NCI-H1694 (cell line): ENCODE measurements at regions not wholly inside any gene's neighbourhood (a gene's known extent, or its start where the extent isn't known, plus 50 kb on each side); places are given as distances from the start of the nearest gene placed in this dataset.
A peak's percentile ranks its signal among the peaks of the same experiment; 100 is the strongest.

Source experiments
- DNase-seq: peaks from one replicate; lab custom pipeline; 2025; lab: John Stamatoyannopoulos, UW

- DNase-seq: no peak
These were observed 126.0 kb upstream of the CAMK1G start for GRCh38 chr1:209457401-209458125.

DNA sequence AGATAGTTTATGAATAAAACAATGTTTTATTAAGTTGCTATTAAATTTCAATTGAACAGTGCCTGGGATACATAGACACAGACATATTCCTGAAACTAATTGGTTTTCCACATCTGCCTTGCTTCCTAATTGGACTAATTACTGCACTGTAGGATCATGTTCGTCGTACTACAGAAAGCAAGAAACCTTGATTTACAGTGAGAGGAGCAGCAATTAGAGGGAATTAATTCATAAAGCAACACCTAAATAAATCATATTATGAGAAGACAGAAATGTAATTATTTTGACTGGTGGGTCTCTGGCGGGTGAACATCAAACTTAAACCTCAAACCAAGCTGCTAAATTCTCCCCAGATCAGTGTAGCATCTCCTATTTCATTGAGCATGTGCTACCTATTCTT, 124.6 kb upstream of the CAMK1G start:
- peak; percentile 9 for DNase-seq

- no peak for DNase-seq
These were observed 122.3 kb upstream of the CAMK1G start for GRCh38 chr1:209461168-209461567.

- DNase-seq: no peak
These were observed 121.1 kb upstream of the CAMK1G start for GRCh38 chr1:209462433-209462832.

DNA sequence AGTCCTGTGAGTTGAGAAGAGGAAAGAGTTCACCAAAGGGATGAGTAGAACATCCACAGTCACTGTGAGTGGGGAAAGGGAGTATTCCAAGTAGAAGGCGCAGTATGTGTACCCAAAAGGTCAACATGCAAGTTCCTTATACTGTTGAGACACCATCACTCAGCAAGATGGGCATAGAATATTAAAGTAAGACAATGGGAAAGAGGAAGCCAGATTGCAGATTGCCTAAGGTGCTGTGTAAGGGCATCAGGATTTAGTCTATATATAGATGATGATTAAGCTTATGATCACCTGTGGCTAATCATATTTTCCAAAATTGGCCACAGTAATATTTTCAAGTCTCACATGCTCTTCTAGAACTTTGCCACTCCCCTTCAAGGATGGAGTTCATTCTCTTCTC, 120.1 kb upstream of the CAMK1G start:
- no peak for DNase-seq

DNA sequence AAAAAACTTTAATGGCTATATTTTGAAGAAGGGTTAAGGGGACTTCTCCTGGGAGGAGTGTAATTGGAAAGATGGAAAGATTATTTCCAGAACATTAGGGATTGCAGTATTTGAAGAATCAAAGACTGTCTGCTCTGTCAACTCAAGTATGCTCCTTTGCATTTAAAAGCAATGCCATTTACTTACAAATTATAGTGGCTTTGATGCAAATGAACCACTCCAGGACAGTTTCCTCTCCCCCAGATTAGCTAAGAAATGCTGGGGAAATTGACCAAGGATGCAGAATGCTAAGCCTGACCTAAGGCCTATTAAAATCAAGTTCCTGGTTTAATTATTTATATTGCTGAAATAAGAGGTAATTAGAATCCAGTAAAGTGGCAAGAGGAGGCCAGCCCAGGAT, 110.5 kb upstream of the CAMK1G start:
- DNase-seq: no peak

DNA sequence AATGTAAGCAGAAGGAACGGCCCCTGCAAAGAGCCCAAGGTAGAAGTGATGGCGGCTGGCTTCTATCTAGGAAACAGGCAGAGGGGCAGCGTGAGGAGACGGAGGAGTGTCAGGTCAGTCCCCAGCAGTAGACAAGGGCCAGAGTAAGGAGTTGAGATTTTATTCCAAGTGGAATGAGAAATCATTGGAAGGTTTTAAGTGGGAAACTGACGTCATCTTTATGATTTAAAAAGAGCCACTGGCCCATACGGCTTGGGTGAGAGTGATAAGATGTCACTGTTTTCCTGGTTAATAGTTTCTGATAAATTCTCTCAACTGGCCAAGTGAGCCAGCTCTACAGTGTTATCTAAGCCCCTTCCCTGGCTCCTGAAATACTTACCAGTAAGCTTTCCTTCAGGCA, 103.2 kb upstream of the CAMK1G start:
- no peak for DNase-seq

DNA sequence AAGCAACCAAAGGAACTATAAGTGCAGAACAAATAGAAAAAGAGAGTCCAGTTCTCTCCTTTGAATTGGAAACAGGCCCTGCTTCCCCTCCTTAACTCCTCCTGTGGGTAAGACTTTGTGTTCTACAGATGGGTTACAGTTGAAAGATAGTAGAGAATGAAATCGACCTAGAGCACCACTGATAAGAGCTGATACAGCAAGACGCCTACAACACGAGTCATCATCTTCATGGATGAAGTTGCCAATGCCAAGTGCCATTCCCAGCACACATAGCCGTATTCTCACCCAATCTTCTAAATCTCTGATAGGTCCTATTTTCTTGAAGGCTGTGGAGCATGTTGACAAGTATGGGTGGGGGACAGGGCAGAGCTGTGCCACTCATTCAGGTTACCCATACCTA, 99.8 kb upstream of the CAMK1G start:
- no peak for DNase-seq

DNA sequence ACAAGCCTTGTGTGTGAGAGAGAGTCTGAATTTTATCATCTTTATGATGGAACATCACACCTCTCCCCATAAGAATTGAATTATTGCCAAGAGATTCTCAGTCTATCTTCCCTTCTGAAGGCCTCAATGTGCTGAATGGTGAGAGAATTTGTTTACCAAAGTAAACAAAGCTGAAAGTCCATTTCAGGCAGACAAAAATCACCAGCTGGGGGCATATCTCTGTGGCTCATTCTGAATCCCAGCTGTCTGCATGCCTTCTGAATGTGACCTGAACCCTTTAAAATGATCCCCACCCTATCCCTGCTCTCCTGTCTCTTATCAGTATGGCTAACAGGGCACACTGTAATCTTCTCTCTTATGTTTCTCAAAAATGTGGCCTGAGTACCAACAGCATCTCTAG, 99.1 kb upstream of the CAMK1G start:
- DNase-seq: peak; percentile 5

- peak; percentile 97 for DNase-seq
These were observed 98.3 kb upstream of the CAMK1G start for GRCh38 chr1:209485167-209485566.

GRCh38 chr1:209485751-209486150, 97.8 kb upstream of the CAMK1G start:
- DNase-seq: no peak

- DNase-seq: no peak
These were observed 96.5 kb upstream of the CAMK1G start for GRCh38 chr1:209486861-209487593.

DNA sequence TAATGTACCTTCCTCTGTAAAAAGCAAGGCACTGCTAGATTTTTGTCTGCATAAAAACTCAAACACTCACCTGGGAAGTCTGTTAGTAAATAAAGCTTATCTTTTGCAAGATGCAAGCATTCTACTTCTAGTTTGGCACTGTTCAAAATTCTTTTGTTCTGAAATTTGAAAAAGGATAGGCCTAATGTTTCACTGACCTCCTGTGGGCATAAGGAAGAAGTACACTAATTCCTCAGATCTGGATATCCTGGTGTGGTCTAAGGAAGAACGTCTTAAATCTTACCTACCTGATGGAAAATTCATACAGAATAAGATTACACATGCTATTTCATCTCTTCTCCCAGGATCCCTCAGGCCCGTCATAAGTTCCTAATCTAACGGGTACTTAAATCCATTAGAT, 93.5 kb upstream of the CAMK1G start:
- peak; percentile 6 for DNase-seq

- DNase-seq: no peak
These were observed 92.5 kb upstream of the CAMK1G start for GRCh38 chr1:209491031-209491430.

DNA sequence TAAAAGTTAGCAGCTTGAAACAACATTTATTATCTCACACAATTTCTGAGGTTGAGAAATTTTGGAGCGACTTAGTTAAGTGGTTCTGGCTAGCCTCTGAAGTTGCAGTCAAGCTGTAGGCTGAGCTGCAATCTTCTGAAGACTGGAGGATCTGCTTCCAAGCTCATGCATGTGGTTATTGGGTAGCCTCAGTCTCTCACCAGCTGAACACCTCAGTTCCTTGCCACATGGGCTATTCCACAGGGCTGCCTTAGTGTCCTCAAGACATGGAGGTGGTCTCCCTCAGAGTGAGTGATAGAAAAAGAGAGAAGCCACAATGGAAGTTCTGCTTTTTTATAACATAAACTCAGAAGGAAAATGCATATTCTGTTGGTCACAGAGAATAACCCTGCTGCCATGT, 92.0 kb upstream of the CAMK1G start:
- DNase-seq: no peak

- DNase-seq: no peak
These were observed 91.6 kb upstream of the CAMK1G start for GRCh38 chr1:209491897-209492296.

- DNase-seq: no peak
These were observed 90.0 kb upstream of the CAMK1G start for GRCh38 chr1:209493559-209493958.

DNA sequence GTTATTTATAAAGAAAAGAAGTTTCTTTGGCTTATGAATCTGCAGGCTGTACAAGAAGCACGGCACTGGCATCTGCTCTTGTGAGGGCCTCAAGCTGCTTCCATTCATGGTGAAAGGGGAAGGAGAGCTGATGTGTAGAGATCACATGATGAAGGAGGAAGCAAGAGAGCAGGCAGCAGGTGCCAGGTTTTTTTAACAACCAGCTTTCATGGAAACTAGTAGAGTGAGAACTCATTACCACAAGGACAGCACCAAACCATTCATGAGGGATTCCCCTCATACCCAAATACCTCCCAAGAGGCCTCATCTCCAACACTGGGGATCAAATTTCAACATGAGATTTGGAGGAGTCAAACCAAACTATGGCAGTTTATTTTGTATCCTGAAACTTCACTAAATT, 85.8 kb upstream of the CAMK1G start:
- no peak for DNase-seq

GRCh38 chr1:209500993-209501392, 82.5 kb upstream of the CAMK1G start:
- no peak for DNase-seq

GRCh38 chr1:209503196-209503595, 80.3 kb upstream of the CAMK1G start:
- DNase-seq: no peak

GRCh38 chr1:209504571-209504970, 78.9 kb upstream of the CAMK1G start:
- DNase-seq: no peak

DNA sequence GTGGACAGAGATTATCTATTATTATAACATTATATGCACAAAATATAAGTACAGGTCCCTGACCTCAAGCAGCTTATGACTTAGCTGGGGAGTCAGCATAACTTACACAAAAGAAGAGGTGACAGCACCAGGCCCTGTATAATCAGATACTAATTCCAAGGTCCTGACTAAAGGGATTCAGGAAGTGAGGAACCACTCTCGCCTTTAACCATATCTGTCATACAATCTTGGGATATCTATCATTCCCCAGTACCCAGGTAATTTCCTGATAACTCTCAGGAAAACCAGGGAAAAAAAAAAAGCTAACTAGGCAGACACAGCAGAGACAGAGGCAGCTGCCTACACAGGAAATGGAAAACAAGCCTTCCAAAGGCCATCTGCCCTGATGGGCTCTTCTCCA, 78.5 kb upstream of the CAMK1G start:
- DNase-seq: peak; percentile 40

- DNase-seq: no peak
These were observed 77.4 kb upstream of the CAMK1G start for GRCh38 chr1:209506101-209506500.

GRCh38 chr1:209509039-209509438, 74.5 kb upstream of the CAMK1G start:
- DNase-seq: no peak
